SK-N-MC (cell line): ENCODE measurements at regions not wholly inside any gene's neighbourhood (a gene's known extent, or its start where the extent isn't known, plus 50 kb on each side); places are given as distances from the start of the nearest gene placed in this dataset.

Experiments
- EZH2 ChIP-seq: fragments of 200-600 bp; sonication (generic); IDR thresholded peaks from one replicate; pipeline ENCODE4 v1.6.1; 2017; ENCODE audit warnings: antibody characterized with exemption
- FOXP2 ChIP-seq: optimal IDR thresholded peaks from 2 replicates; pipeline ENCODE3; 2011; ENCODE audit warnings: mild to moderate bottlenecking, moderate library complexity; ENCODE audit not compliant: insufficient read depth; ENCODE audit errors: extremely low read length, control extremely low read depth
- POLR2AphosphoS5 ChIP-seq: IDR thresholded peaks from 2 replicates; pipeline ENCODE4 v1.6.1; 2012; ENCODE audit warnings: mild to moderate bottlenecking, low read depth, low read length, borderline replicate concordance

DNA sequence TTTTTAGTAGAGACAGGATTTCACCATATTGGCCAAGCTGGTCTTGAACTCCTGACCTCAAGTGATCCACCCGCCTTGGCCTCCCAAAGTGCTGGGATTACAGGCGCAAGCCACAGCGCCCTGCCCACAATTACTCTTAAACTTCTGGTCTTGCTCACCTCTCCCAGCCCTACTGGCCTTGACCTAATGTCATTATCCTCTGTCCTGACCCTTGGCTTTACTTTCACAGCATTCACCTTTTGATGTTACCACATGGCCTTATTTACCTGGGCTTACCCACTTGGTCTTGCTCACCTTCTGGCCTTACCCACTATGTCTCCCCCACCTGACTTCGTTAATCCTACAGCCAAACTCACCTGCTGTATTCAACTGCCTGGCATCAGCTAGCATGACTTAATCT lies 105.9 kb downstream of the IL12A start:
- TF ChIP-seq POLR2AphosphoS5 (no peak), EZH2 (no peak), FOXP2 (no peak)
